Fibroblast of upper back skin (primary cell): ENCODE measurements at regions not wholly inside any gene's neighbourhood (a gene's known extent, or its start where the extent isn't known, plus 50 kb on each side); places are given as distances from the start of the nearest gene placed in this dataset.
A peak's percentile ranks its signal among the peaks of the same experiment; 100 is the strongest.
"Not testable (repeated sequence)": the region's sequence is repeated elsewhere in the genome, so short reads cannot be mapped to it uniquely, and the experiment has no call there.

Experiments
- DNase-seq: peaks from one replicate; pipeline ENCODE4 v3.0.0-alpha.2; 2013

DNA sequence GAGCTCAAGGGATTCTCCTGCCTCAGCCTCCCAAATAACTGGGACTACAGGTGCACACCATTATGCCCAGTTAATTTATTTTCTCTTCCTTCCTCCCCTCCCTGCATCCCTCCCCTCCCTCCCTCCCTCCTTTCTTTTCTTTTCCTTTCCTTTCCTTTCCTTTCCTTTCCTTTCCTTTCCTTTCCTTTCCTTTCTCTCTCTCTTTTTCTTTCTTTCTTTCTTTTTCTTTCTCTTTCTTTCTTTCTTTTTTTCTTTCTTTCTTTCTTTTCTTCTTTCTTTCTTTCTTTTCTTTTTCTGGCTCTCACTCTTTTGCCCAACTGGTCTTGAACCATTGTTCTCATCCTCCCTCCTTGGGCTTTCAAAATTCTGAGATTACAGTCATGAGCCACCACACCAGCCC is 873.0 kb upstream of the KLHL1 start:
- DNase-seq: not testable (repeated sequence)

- no peak for DNase-seq
Measured at GRCh38 chr13:70969321-70969720, 861.1 kb upstream of the KLHL1 start.

DNA sequence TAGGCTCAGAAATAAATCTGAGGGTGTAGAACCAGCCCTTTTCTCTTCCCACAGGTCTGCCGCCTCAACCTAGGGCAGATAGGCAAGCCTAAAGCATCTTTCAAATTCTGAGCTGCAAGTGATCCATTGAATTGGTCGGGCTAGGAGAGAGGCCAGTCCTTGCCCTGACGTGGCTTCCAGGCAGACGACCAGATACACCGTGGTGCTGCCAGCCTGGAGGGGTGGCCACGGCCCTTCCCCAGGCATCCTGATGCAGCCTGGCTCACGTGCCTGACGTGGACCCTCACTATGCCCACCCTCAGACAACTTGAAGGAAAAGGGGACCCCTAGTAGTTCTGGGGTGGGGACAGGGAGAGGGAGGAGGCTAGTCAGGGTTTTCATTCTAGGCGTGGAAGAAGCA is 859.3 kb upstream of the KLHL1 start:
- no peak for DNase-seq

GRCh38 chr13:70964874-70965273 is 856.6 kb upstream of the KLHL1 start:
- DNase-seq: no peak

GRCh38 chr13:70964124-70964523 is 855.9 kb upstream of the KLHL1 start:
- DNase-seq: no peak

- DNase-seq: peak; percentile 43
Measured at GRCh38 chr13:70960841-70961443, 852.7 kb upstream of the KLHL1 start.

GRCh38 chr13:70959035-70959775 is 851.0 kb upstream of the KLHL1 start:
- DNase-seq: no peak

DNA sequence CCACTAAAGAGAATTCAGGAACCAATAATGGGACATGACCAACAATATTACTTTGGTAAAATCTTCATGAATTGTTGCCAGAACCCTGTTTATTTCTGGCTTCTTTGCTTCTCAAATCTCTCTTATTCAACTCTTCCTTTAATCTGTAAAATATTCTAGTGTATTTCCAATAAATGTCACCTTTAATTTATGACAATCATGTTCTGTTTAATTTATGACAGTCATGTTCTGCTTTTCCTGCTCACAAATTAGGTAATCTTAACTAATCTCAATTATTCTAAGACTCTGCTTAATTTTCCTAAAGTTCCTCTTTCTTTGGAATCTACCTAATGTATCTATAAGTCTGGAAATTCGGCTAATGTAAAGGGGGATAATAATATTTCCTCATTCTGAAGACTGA is 847.6 kb upstream of the KLHL1 start:
- DNase-seq: no peak

DNA sequence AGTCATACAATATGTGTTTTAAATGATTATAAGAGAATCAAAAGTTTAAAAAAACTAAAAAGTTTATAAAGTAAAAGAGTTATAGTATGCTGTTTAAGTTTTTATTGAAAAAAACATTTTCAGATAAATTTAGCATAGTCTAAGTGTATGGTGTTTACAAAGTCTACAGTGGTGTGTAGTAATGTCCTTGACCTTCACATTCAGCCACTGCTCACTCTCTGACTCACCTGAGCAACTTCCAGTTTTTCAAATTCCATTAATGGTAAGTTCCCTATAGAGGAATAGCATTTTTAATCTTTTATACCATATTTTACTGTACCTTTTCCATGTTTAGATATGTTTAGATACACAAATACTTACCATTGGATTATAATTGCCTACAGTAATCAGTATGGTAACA is 842.4 kb upstream of the KLHL1 start:
- DNase-seq: no peak

DNA sequence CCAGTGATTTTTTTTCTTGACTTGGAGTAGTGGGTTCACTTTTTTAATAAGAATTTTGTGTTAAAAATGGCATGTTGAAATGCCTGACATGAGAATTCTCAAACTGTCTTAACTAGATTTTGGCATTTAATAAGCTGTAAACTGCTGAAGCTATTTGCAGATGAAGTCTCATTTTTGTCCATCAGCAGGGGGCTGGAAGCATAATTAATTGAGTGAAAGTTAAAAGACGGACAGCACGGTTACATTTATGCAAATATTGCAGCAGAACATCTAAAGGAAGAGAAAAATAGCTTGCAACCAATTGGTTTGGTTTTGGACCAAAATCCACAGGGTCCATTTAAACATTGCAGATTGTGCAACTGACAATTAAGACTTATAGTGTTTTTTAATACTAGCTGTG is 837.3 kb upstream of the KLHL1 start:
- DNase-seq: no peak

- DNase-seq: no peak
Measured at GRCh38 chr13:70941454-70941853, 833.2 kb upstream of the KLHL1 start.

GRCh38 chr13:70938462-70938861 is 830.2 kb upstream of the KLHL1 start:
- no peak for DNase-seq

DNA sequence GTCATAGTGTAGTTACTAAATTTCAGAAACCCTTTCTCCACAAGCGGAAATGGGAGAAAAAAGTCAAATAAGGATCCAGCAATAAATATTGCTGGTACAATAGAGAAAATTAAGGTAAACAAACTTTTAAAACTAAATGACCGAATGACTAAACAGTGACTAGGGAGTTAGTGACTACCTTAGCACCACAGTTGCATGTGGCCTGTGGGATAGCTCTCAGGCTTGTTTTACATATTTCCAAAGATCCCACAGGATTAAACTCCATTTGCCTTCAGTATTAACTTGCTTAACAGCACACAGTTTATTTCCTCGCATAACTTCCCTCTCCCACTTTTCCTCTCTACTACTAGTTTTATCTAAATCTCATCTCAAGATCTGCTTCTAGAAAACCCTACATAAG is 824.3 kb upstream of the KLHL1 start:
- no peak for DNase-seq

DNA sequence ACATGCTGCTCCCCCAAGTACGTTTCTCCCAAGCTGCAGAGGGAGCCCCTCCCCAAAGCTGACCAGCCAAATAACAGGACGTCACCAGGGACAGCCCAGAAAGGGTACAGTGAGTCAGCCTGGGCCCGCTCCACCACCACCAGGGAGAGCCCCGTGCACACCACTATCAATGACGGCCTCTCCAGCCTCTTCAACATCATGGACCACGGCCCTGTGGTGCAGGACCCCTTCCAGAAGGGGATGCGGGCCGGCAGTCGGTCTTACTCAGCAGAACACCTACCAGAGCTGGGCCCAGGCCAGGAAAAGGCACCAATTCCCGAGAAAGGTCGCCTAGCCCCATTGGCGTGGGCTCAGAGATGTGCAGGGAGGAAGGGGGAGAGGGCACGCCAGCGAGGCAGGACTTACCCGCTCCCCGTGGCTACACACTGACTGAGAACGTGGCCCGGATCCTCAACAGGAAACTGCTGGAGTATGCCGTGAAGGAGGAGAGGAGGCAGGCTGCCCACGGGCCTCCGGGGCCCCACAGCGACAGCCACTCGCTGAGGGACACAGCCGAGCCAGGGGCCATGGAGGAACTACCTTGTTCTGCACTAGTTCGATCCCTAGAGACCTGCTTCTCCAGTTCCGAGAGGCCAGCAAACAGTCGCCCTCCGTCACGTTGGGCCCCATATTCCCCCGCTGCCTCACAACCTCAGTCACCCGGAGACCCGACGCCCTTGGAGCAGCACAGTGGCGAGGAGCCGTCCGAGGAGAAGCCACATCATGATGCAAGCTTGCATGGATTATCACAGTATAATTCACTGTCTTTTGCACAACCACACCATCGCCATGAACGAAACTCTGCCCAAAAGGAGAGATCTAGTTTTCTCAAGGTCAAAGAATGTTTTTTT is 815.9 kb upstream of the KLHL1 start:
- DNase-seq: no peak

DNA sequence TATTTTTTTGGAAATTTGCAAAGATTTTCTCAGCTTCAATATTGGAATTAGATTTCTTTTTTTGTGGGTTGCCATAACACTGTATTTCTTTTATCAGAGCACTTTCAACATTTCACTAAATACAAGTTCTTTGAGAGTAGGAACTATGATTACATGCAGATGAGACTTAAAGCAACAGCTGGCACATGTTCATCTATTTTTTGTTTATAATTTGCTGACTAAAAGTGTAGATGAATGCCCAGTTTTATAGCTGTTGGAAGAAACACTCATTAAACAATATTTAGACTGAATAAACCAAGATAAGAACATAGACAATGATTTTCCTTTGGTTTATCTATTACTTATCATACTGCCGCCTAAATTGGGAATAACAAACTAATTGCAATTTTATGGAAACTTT is 803.0 kb upstream of the KLHL1 start:
- DNase-seq: no peak

DNA sequence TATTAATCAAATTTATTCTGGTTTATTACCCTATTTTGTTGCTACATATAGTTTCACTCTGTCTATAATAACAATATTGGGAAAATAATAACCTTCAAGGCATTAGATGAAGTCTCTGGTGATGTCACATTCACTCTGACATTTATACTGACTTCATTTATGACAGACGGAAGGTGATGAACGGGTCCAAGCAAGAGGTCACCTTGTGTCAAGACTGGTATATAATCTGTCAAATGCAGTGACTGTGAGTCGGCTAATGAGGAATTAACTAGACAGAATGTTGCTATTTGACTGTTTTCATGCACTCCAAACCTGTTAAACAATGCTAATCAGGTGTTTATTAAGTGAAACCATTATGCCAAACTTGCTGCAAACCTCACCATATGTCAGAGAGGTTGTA is 800.5 kb upstream of the KLHL1 start:
- DNase-seq: no peak

- DNase-seq: no peak
Measured at GRCh38 chr13:70905035-70905434, 796.8 kb upstream of the KLHL1 start.

DNA sequence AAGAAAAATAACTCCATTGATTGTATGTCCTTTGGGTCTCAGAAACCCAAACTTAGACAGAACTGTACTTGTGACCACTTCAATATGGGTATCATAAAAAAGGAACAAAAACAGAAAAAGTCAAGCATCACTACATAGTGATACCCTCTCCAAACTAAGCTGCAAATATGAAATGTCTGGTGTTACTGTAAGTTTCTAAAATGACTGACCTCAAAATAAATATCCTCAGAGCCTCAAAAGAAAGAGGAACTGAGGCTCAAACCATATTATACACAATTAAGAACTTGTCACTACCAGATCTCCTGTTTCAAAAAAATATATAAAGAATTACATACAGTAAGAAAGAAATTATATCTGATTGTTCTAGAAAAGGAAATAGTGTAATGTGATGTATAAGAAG is 787.9 kb upstream of the KLHL1 start:
- no peak for DNase-seq

DNA sequence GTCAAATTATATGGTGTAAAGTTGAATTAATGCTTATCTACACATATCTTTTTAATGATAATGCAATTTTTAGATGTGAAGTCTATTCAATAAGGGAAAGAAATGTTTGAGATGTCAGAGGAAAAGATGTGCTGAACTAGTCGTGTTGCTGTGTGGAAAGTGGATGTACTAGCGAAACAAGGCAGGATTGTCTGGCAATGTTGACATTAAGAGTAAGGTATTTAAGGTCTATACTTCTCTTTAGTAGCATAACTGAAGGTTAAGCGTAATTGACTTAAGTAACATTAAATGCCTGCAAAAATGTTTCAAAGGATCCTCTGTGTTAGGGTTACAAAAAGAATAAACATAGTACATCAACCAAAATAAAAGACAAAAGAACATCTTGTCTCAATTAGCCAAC is 787.3 kb upstream of the KLHL1 start:
- DNase-seq: no peak

GRCh38 chr13:70894258-70894657 is 786.0 kb upstream of the KLHL1 start:
- DNase-seq: no peak

DNA sequence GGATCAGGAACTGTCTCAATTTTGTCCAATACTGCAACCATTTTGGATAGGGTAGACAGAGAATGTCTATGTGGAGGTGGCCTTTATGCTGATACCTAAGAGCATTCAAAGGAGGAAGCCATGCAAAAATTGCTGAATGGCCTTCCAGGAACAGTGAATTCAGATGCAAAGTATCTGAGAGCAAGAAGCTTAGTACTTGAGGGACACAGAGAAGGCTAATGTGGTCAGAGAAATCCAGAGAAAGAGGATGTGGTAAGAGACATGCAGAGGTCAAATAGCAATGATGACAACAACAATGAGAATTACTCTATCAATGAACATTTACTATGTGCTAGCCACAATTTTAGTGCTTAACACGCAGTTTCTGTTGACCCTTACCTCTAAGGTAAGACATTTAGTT is 785.6 kb upstream of the KLHL1 start:
- no peak for DNase-seq

DNA sequence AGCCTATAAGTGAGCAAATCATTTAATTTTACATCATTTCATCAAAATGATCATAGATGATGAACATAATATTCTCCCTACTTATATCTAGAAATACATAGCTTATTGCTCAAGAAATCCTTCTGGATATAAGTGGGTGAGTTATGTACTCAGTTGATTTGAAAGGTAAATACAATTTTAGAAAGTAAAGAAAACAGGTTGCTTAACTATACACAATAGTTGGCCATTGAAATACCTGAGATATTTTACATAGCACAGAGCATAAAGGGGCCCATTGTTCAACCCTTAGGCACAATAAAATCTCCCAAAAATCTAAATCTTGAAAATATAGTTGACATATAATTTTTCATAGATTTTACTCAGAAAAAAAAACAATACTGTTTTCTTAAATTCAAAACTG is 782.0 kb upstream of the KLHL1 start:
- DNase-seq: no peak

DNA sequence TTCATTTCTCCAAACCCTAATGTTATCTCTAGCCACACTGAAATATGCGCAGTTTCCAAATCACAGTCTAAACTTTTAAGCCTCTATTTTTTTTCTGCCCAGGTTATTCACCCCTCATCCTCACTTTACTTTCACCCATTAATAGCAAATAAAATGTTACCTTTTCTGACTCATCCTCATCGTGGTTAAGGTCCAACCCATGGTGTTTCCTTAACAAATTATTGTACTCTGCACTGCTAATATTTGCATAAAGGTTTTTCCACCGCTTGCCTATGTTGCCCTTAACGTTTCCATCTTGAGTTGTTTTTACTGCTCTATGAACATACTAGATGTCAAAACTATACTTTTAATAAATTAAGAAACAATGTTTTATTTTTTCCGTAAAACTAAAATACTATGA is 780.9 kb upstream of the KLHL1 start:
- DNase-seq: no peak

GRCh38 chr13:70884196-70884595 is 775.9 kb upstream of the KLHL1 start:
- no peak for DNase-seq
